GM23338 (cell line): ENCODE measurements at regions not wholly inside any gene's neighbourhood (a gene's known extent, or its start where the extent isn't known, plus 50 kb on each side); places are given as distances from the start of the nearest gene placed in this dataset.

Experiments used
- CREB1 ChIP-seq: fragments of 250-450 bp; sonication (Bioruptor Pico); IDR thresholded peaks from 2 replicates; pipeline ENCODE4 v1.5.0; 2020; ENCODE audit warnings: low read depth, mild to moderate bottlenecking, moderate library complexity
- CTCF ChIP-seq, 2 experiments: fragments of 200-600 bp in 1 of 2; sonication (generic) in 1 of 2; conservative IDR thresholded peaks; 2 replicates each; pipeline versions ENCODE4 v1.5.1 to v1.6.1; 2016 to 2017; ENCODE audit warnings: antibody characterized with exemption in 2 of 2, low read depth in 2 of 2, mild to moderate bottlenecking in 2 of 2, moderate library complexity in 1 of 2
- EZH2 ChIP-seq: fragments of 200-600 bp; sonication (generic); IDR thresholded peaks from one replicate; pipeline ENCODE4 v1.8.0; 2017; ENCODE audit warnings: antibody characterized with exemption, mild to moderate bottlenecking, low read depth; ENCODE audit not compliant: unreplicated experiment
- EZH2phosphoT487 ChIP-seq: fragments of 200-600 bp; sonication (generic); IDR thresholded peaks from one replicate; pipeline ENCODE4 v1.8.1; 2018; ENCODE audit warnings: antibody characterized with exemption; ENCODE audit not compliant: unreplicated experiment
- JUNB ChIP-seq: IDR thresholded peaks from one replicate; pipeline ENCODE4 v1.6.1; 2016; ENCODE audit warnings: antibody characterized with exemption; ENCODE audit not compliant: unreplicated experiment
- POLR2AphosphoS5 ChIP-seq: IDR thresholded peaks from 2 replicates; pipeline ENCODE4 v1.6.1; 2016; ENCODE audit warnings: antibody characterized with exemption, low read depth
- REST ChIP-seq: IDR thresholded peaks from one replicate; pipeline ENCODE4 v1.6.1; 2018; ENCODE audit warnings: antibody characterized with exemption; ENCODE audit not compliant: unreplicated experiment
- ZNF114 ChIP-seq: fragments of 250-450 bp; sonication (Bioruptor Pico); IDR thresholded peaks from 2 replicates; pipeline ENCODE4 v1.5.0; 2020; ENCODE audit warnings: mild to moderate bottlenecking, moderate library complexity
- ZNF331 ChIP-seq: fragments of 250-450 bp; sonication (Bioruptor Pico); IDR thresholded peaks from 2 replicates; pipeline ENCODE4 v1.5.0; 2020; ENCODE audit warnings: low read depth, mild to moderate bottlenecking, moderate library complexity
- ZNF462 ChIP-seq: fragments of 250-450 bp; sonication (Bioruptor Pico); IDR thresholded peaks from 2 replicates; pipeline ENCODE4 v1.5.0; 2020; ENCODE audit warnings: mild to moderate bottlenecking, moderate library complexity

DNA sequence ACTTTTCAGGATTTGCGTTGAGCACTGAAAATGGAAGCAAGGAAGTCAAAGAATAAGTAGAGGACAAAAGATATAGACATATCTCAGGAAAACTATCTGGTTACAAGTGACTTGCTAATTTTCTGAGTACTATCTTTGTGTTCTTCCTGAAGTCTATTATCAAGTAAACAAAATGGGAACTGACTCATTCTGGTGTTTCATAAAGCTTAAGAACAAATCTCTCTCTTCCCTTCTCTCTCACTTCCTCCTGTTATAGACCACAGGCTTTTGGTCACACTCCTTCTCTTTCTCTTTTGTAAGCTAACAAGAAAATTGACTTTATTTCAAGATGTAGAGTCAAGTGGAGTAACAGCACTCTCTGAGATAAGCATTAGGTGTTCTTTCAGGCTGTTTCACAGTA is 406.6 kb upstream of the SYT1 start:
- no peak for TF ChIP-seq EZH2
- TF ChIP-seq CTCF (conservative IDR thresholded peaks at IDR 0.05; ENCODE audit: low read depth in 2 of 2): no peak
- TF ChIP-seq ZNF331: no peak
- TF ChIP-seq POLR2AphosphoS5: no peak
- no peak for TF ChIP-seq ZNF462 (CRISPR knock-in tag)
- TF ChIP-seq EZH2phosphoT487: no peak
- no peak for TF ChIP-seq REST
- TF ChIP-seq ZNF114 (CRISPR knock-in tag): no peak
- no peak for TF ChIP-seq JUNB
- no peak for TF ChIP-seq CREB1 (CRISPR knock-in tag)
